DOHH2 (cell line): ENCODE measurements at regions not wholly inside any gene's neighbourhood (a gene's known extent, or its start where the extent isn't known, plus 50 kb on each side); places are given as distances from the start of the nearest gene placed in this dataset.

Experiments used
- CTCF ChIP-seq: fragments of 200-600 bp; sonication (generic); IDR thresholded peaks from one replicate; pipeline ENCODE4 v1.5.1; 2014; ENCODE audit warnings: antibody characterized with exemption, mild to moderate bottlenecking, low read depth, low read length; ENCODE audit not compliant: poor library complexity, severe bottlenecking
- EZH2phosphoT487 ChIP-seq: fragments of 200-600 bp; sonication (generic); IDR thresholded peaks from 2 replicates; pipeline ENCODE4 v1.6.1; 2017; ENCODE audit warnings: borderline replicate concordance, mild to moderate bottlenecking, antibody characterized with exemption, low read length, moderate library complexity, mixed read lengths

GRCh38 chr6:10163203-10163962, 251.5 kb downstream of the TFAP2A start:
- TF ChIP-seq CTCF (no peak), EZH2phosphoT487 (no peak)
